AG04450 (cell line): ENCODE measurements at regions not wholly inside any gene's neighbourhood (a gene's known extent, or its start where the extent isn't known, plus 50 kb on each side); places are given as distances from the start of the nearest gene placed in this dataset.

ENCODE experiments used
- CTCF ChIA-PET: fragments of 300-600, 350-600 bp; formaldehyde crosslinking; extraction: SDS; loops from one replicate; lab custom pipeline; 2022; ENCODE audit warnings: antibody characterized with exemption, inconsistent platforms; lab: Charles Lee
- POLR2A ChIA-PET: fragments of 350-600 bp; formaldehyde crosslinking; extraction: SDS; loops from one replicate; lab custom pipeline; 2021; ENCODE audit warnings: antibody characterized with exemption, inconsistent platforms; lab: Yijun Ruan, JAX
- DNase-seq: peaks from one replicate; pipeline ENCODE4 v3.0.0-alpha.2; 2011; ENCODE audit warnings: low read depth, low spot score
- H3K27ac ChIP-seq: one replicate; pipeline ENCODE4 v1.5.1; 2012; ENCODE audit warnings: low read depth, low read length, control low read depth
- H3K27me3 ChIP-seq: one replicate; pipeline ENCODE4 v1.6.0; 2012; ENCODE audit warnings: low read length; ENCODE audit not compliant: control insufficient read depth, insufficient read depth
- H3K4me3 ChIP-seq: 2 replicates; pipeline ENCODE4 v1.5.1; 2011; ENCODE audit warnings: mild to moderate bottlenecking, low read depth, low read length, control low read depth
- H3K9me3 ChIP-seq: 2 replicates; pipeline ENCODE4 v1.5.1; 2012; ENCODE audit warnings: low read length; ENCODE audit not compliant: control insufficient read depth, insufficient read depth
- TF ChIP-seq, protein P1 (sequence below): IDR thresholded peaks from 2 replicates; pipeline ENCODE4 v1.5.1; 2011; ENCODE audit warnings: low read depth, low read length, control low read depth, inconsistent platforms

DNA sequence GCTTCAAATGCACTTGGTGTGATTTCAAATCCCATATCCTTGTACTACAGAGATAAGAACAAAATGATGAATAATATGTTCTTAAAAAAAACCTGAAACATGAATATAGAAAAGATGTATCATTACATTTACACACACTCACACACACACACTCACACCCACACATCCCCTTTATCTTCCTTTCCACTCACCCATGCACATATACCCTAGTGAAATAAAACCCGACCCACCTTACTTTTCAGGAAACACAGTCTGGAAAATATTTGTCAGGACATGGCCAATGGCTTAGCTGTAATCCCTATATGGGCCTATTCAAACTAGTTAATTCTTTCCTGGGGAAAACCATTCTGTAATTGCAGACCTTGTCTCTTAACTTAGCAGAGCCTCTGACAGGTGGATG lies 60.8 kb upstream of the EDN1 start:
- TF ChIP-seq, protein P1, sequence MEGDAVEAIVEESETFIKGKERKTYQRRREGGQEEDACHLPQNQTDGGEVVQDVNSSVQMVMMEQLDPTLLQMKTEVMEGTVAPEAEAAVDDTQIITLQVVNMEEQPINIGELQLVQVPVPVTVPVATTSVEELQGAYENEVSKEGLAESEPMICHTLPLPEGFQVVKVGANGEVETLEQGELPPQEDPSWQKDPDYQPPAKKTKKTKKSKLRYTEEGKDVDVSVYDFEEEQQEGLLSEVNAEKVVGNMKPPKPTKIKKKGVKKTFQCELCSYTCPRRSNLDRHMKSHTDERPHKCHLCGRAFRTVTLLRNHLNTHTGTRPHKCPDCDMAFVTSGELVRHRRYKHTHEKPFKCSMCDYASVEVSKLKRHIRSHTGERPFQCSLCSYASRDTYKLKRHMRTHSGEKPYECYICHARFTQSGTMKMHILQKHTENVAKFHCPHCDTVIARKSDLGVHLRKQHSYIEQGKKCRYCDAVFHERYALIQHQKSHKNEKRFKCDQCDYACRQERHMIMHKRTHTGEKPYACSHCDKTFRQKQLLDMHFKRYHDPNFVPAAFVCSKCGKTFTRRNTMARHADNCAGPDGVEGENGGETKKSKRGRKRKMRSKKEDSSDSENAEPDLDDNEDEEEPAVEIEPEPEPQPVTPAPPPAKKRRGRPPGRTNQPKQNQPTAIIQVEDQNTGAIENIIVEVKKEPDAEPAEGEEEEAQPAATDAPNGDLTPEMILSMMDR = no peak
- Histone ChIP-seq H3K9me3 (no peaks in the 10 kb centered on the region), H3K27ac (no peak overlapping the region), H3K27me3 (no peaks in the 10 kb centered on the region), H3K4me3 (no peak overlapping the region)
- CTCF ChIA-PET = no interaction called here
- DNase-seq = no peak
- POLR2A ChIA-PET = no interaction called here

DNA sequence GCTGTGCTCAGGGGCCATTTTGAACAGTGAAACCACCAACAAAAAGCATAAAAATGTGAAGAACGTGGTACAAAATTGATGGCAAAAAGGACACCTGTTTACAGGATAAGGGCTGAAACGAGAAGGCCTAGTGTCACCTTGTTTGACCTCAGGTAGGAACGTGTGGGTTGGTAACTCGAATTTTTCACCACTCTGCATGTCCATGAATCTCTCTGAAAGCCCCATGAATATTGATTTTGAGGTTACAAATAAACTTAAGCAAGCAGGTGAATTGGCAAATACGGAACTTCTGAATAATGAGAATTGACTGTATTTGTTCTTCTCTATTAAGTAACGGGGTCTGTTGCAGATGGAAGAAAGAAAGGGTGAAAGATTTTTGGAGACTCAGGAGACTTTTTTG lies 59.6 kb upstream of the EDN1 start:
- H3K27ac ChIP-seq = no peak overlapping the region
- ChIA-PET POLR2A (no interaction called here), CTCF (no interaction called here)
- H3K4me3 ChIP-seq = no peak overlapping the region
- TF ChIP-seq, protein P1 = no peak
- H3K9me3 ChIP-seq = no peaks in the 10 kb centered on the region
- H3K27me3 ChIP-seq = no peaks in the 10 kb centered on the region
- no peak for DNase-seq

DNA sequence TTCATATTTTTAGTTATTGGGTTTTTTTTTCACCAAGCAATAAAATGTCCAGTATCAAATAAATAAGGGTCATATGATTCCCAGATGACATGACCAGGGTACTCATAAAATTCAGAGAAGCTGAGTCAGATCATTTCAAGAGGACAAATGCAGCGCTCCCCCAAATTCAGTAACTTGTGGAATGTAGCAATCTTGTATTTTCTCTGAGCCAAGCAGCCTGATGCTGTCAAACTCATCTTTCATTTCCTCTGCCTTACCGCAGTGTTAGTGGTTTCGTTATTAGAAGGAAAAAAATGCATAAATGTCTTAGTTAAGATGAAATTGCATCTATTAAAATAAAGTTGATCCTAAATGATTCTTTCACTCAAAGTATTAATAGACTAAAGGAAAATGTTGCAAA lies 57.8 kb upstream of the EDN1 start:
- Histone ChIP-seq H3K9me3 (no peaks in the 10 kb centered on the region), H3K27me3 (no peaks in the 10 kb centered on the region), H3K27ac (no peak overlapping the region), H3K4me3 (no peak overlapping the region)
- ChIA-PET CTCF (interaction anchor here (0.6 to 3.1 kb wide), 7 partner anchors 13 to 647 kb away, joined by 3 to 30 read pairs (median 8); no protein-coding TSS in a partner anchor), POLR2A (no interaction called here)
- TF ChIP-seq, protein P1 = no peak
- DNase-seq = no peak

DNA sequence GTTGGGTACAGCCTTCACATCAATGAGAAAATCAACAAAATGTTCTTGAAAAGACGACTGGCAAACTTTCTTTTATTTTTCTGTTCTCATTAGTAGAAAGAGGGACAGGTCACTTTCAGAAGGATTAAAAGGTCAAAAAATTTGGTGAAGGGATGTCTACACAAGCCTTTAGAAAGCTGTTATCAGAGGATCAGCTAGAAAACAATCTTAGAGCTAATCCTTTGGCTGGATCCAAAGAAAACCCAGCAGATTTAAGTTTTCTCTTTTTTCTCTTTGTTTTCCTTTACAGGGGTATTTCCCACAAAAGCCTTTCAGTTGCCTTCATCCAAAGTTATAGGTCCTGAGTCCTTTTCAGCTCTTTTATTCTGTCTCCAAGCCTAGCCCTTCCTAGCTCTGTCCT lies 57.3 kb upstream of the EDN1 start:
- DNase-seq = no peak
- Histone ChIP-seq H3K9me3 (no peaks in the 10 kb centered on the region), H3K4me3 (no peak overlapping the region), H3K27ac (no peak overlapping the region), H3K27me3 (no peaks in the 10 kb centered on the region)
- CTCF ChIA-PET = interaction anchor here (0.6 to 3.1 kb wide), 8 partner anchors 12 to 648 kb away, joined by 3 to 30 read pairs (median 8); partner anchors contain the start of gene EDN1
- POLR2A ChIA-PET = no interaction called here
- TF ChIP-seq, protein P1 = no peak

DNA sequence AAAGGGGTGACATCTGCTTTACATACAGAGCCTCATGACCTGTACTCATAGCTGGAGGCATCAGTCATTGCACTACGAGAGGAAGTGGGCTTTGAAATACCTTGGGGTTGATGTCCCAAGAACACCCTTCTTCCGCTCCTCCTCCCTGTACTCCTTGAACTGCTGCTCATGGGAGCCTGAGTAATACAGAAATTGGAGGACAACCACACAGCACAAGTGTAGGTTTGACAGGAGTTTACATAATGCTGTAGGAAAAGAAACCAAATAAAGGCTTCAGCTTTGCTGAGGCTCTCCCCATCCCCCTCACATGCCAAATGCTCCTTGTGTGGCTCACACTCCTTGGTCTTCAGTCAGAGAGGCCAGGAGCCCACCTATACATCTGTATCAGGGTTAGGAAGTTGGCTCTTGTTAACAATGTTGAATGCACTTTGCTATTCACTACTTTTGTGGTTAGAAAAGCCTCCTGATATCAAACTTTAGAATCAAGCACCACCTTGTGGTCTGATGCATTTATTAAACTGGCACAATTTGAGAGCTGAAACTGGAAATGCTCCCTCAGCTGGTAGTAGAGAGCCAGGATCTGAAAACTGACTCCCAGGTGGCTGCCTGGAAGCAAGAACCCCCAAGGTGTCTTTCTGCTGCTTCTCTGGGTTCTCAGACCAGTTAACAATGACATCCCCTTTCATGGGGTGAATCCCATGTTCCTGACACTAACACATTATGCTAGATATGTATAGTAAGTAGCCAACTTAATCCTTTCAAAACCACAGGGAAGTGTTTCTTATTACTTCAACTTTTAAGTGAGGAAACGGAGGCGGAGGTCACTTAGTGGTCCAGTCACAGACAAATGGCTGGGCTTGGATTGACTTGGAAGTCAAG lies 56.2 kb upstream of the EDN1 start:
- TF ChIP-seq, protein P1 = peak; percentile 85
- H3K4me3 ChIP-seq = no peak overlapping the region
- ChIA-PET POLR2A (interaction anchor here (0.5 to 0.9 kb wide), 3 partner anchors 11 to 580 kb away, joined by 3 read pairs; no protein-coding TSS in a partner anchor), CTCF (interaction anchor here (0.5 to 3.1 kb wide), 24 partner anchors 10 to 652 kb away, joined by 3 to 30 read pairs (median 3); partner anchors contain the start of gene EDN1)
- DNase-seq = peak; percentile 60
- no peaks in the 10 kb centered on the region for H3K9me3 ChIP-seq
- no peaks in the 10 kb centered on the region for H3K27me3 ChIP-seq
- peak overlapping the region; percentile 55 for H3K27ac ChIP-seq
